ENCODE measurements at regions not wholly inside any gene's neighbourhood (a gene's known extent, or its start where the extent isn't known, plus 50 kb on each side); places are given as distances from the start of the nearest gene placed in this dataset.
"Not testable (repeated sequence)": the region's sequence is repeated elsewhere in the genome, so short reads cannot be mapped to it uniquely, and the experiment has no call there.

- TF ChIP-seq CTCF (IDR thresholded peaks at IDR 0.05; ENCODE audit: low read depth, low read length), result no peak
- no peak overlapping the region for H3K4me3 ChIP-seq (replicated peaks in 1 of 2; ENCODE audit: low read depth in 2 of 2, low read length in 2 of 2)
- DNase-seq (ENCODE audit: low read depth in 2 of 2), result peak in 1 of 2 donors; percentile 9
Measured at GRCh38 chr9:103319979-103320378, 324.8 kb downstream of the CYLC2 start.

GRCh38 chr9:103323699-103324098 lies 328.6 kb downstream of the CYLC2 start:
- no peak for TF ChIP-seq CTCF (IDR thresholded peaks at IDR 0.05; ENCODE audit: low read depth, low read length)
- no peak overlapping the region for H3K4me3 ChIP-seq (replicated peaks in 1 of 2; ENCODE audit: low read depth in 2 of 2, low read length in 2 of 2)
- DNase-seq (ENCODE audit: low read depth in 2 of 2), result no peak

DNA sequence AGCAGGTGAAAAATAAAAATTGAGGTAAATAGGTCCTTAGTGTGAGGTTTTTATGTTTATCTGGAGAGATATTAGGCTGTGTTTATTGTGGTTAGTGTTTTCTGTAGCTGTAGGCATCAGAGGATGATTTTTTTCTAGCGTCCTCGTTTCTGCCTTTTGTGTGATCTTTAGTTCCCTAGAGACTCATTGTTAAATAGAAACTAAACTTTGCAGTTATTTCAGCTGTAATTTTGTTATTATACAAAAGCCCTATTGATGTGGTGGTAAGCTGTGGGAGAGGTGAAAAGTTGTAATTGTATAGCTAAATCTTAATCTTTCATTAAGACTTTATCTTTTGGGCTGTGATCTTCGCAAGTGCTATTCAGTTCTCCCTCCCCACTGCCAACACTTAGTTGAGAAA lies 340.3 kb downstream of the CYLC2 start:
- TF ChIP-seq CTCF (IDR thresholded peaks at IDR 0.05; ENCODE audit: low read depth, low read length), result no peak
- no peak for DNase-seq (ENCODE audit: low read depth in 2 of 2)
- no peak overlapping the region for H3K4me3 ChIP-seq (replicated peaks in 1 of 2; ENCODE audit: low read depth in 2 of 2, low read length in 2 of 2)

- TF ChIP-seq CTCF (IDR thresholded peaks at IDR 0.05; ENCODE audit: low read depth, low read length), result no peak
- DNase-seq (ENCODE audit: low read depth in 2 of 2), result no peak
- no peak overlapping the region for H3K4me3 ChIP-seq (replicated peaks in 1 of 2; ENCODE audit: low read depth in 2 of 2, low read length in 2 of 2)
Measured at GRCh38 chr9:103355000-103355399, 359.9 kb downstream of the CYLC2 start.

DNA sequence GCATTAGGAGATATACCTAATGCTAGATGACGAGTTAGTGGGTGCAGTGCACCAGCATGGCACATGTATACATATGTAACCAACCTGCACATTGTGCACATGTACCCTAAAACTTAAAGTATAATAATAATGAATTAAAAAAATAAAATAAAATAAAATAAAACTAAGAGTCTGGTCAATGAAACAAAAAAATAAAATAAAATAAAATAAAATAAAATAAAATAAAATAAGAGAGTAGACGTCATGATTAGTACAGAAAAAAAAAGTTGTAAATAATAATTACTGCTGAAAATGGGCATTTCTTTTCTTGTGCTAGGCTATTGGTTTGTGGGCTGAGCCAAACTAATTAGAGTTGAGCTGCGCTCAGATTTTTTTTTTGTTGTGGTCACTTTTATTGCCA lies 362.8 kb downstream of the CYLC2 start:
- not testable (repeated sequence) for DNase-seq (ENCODE audit: low read depth in 2 of 2)

DNA sequence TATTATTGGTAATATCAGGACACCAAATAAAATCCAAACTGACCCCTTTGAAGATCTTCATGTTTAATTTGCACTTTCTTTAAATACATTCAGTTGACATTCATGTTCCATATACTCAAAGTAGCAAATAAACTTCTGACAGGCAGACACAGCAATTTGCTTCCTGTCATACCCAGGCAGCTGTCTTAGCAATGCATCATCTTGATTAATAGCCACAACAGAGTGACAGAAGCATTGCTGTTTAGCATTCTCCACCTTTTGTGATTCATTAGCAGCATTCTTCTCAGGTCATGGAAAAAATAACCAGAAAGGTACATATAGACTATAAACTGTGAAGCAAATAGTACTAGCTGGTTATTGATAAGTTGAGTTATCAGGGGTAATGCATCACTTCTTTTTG lies 366.8 kb downstream of the CYLC2 start:
- no peak for TF ChIP-seq CTCF (IDR thresholded peaks at IDR 0.05; ENCODE audit: low read depth, low read length)
- no peak overlapping the region for H3K4me3 ChIP-seq (replicated peaks in 1 of 2; ENCODE audit: low read depth in 2 of 2, low read length in 2 of 2)
- no peak for DNase-seq (ENCODE audit: low read depth in 2 of 2)

More for the DNA sequence above, 362.8 kb downstream of the CYLC2 start:
- H3K4me3 ChIP-seq (replicated peaks in 1 of 2; ENCODE audit: low read depth in 2 of 2, low read length in 2 of 2), result not testable (repeated sequence)

DNA sequence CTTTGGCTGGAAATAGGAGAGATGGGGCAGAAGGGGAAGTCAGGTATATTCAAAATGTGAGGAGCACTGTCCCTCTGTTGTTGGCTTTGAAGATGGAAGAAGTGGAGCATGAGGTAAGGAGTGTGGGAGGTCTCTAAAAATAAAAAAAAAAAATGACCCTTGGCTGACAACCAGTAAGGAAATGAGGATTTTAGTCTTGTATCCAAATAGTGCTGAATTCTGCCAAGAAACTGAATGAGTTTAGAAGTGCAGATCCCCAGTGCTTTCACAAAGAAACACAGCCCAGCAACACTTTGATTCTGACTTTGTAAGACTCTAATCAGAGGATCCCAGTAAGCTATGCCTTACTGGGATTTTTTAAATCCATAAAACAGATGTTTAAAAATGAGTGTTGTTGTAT lies 367.9 kb downstream of the CYLC2 start:
- no peak for TF ChIP-seq CTCF (IDR thresholded peaks at IDR 0.05; ENCODE audit: low read depth, low read length)
- no peak overlapping the region for H3K4me3 ChIP-seq (replicated peaks in 1 of 2; ENCODE audit: low read depth in 2 of 2, low read length in 2 of 2)
- DNase-seq (ENCODE audit: low read depth in 2 of 2), result peak in 1 of 2 donors; percentile 9
